ENCODE measurements at regions not wholly inside any gene's neighbourhood (a gene's known extent, or its start where the extent isn't known, plus 50 kb on each side); places are given as distances from the start of the nearest gene placed in this dataset.

- Histone ChIP-seq H3K27ac (no peak overlapping the region), H3K4me1 (no peaks in the 10 kb centered on the region), H3K4me2 (no peak overlapping the region), H3K4me3 (no peak overlapping the region), H3K9me3 (no peaks in the 10 kb centered on the region; the same call in 2 of the 3 replicates)
- ATAC-seq: no peak
- no peak for DNase-seq (ENCODE audit: low read depth in 1 of 2, low spot score in 1 of 2)
- CTCF ChIA-PET: no interaction called here
- POLR2A ChIA-PET: no interaction called here
- TF ChIP-seq CHD4 (IDR thresholded peaks at IDR 0.05; ENCODE audit: borderline replicate concordance) (no peak), MAFK (IDR thresholded peaks at IDR 0.05; ENCODE audit: partially characterized antibody) (no peak), TP53 (CRISPR knock-in tag; IDR thresholded peaks at IDR 0.05) (no peak)
- no peak for FAIRE-seq
- WGBS (ENCODE audit: missing lambda C conversion rate): 86% methylated on average over 1 of the region's 1 CpG
These were observed 261.4 kb upstream of the PRDM1 start for GRCh38 chr6:105824732-105825131.

GRCh38 chr6:105821777-105822176, 264.4 kb upstream of the PRDM1 start:
- Histone ChIP-seq H3K4me3 (no peak overlapping the region), H3K4me1 (no peaks in the 10 kb centered on the region), H3K4me2 (no peak overlapping the region), H3K27ac (no peak overlapping the region), H3K9me3 (no peaks in the 10 kb centered on the region; the same call in 2 of the 3 replicates)
- TF ChIP-seq HEYL (CRISPR knock-in tag; IDR thresholded peaks at IDR 0.05) (no peak), NFE2L2 (conservative IDR thresholded peaks at IDR 0.05; ENCODE audit: low read length) (no peak), USF2 (IDR thresholded peaks at IDR 0.05) (no peak), EHF (CRISPR knock-in tag; IDR thresholded peaks at IDR 0.05) (no peak), JUN (IDR thresholded peaks at IDR 0.05) (no peak), PBX3 (IDR thresholded peaks at IDR 0.05) (no peak), MAFK (IDR thresholded peaks at IDR 0.05; ENCODE audit: partially characterized antibody) (no peak), JUNB (IDR thresholded peaks at IDR 0.05) (no peak), FOXS1 (CRISPR knock-in tag; IDR thresholded peaks at IDR 0.05) (no peak), HOXB13 (CRISPR knock-in tag; IDR thresholded peaks at IDR 0.05; ENCODE audit: low read depth) (no peak), REST (IDR thresholded peaks at IDR 0.05) (no peak), CBX8 (IDR thresholded peaks at IDR 0.05) (no peak), ELK1 (IDR thresholded peaks at IDR 0.05; ENCODE audit: low read depth, low read length) (no peak), HMGXB4 (CRISPR knock-in tag; IDR thresholded peaks at IDR 0.05; ENCODE audit: borderline replicate concordance) (no peak), ZC3H11A (IDR thresholded peaks at IDR 0.05) (no peak), TFCP2L1 (CRISPR knock-in tag; IDR thresholded peaks at IDR 0.05) (no peak), EP300 (IDR thresholded peaks at IDR 0.05) (no peak)
- WGBS (ENCODE audit: missing lambda C conversion rate): 86% methylated on average over 1 of the region's 1 CpG
- no peak for DNase-seq (ENCODE audit: low read depth in 1 of 2, low spot score in 1 of 2)
- ATAC-seq: no peak
- ChIA-PET POLR2A (no interaction called here), CTCF (no interaction called here)
- no peak for FAIRE-seq
